ENCODE measurements at regions not wholly inside any gene's neighbourhood (a gene's known extent, or its start where the extent isn't known, plus 50 kb on each side); places are given as distances from the start of the nearest gene placed in this dataset.
"Not testable (repeated sequence)": the region's sequence is repeated elsewhere in the genome, so short reads cannot be mapped to it uniquely, and the experiment has no call there.

DNA sequence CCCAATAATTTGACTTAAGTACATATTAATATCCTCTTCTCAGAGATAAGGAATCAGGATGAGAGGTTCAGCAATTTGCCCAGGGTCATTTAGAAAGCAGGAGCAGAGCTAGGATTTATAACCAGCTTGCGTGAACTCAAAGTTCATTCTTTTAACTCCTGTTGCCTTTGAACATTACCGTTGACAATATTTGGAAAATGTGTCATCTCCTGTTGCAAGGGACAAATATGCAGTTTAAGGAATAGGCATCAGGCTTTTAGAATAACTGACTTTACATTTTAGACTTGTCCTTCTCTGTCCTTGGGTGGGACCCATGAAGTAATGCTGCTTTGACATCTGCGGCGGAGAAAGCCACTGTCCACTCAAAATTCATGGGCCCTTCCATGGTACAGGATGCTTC, 252.2 kb upstream of the RGMA start:
- no peak for DNase-seq (ENCODE audit: low spot score)
- TF ChIP-seq, protein P1, sequence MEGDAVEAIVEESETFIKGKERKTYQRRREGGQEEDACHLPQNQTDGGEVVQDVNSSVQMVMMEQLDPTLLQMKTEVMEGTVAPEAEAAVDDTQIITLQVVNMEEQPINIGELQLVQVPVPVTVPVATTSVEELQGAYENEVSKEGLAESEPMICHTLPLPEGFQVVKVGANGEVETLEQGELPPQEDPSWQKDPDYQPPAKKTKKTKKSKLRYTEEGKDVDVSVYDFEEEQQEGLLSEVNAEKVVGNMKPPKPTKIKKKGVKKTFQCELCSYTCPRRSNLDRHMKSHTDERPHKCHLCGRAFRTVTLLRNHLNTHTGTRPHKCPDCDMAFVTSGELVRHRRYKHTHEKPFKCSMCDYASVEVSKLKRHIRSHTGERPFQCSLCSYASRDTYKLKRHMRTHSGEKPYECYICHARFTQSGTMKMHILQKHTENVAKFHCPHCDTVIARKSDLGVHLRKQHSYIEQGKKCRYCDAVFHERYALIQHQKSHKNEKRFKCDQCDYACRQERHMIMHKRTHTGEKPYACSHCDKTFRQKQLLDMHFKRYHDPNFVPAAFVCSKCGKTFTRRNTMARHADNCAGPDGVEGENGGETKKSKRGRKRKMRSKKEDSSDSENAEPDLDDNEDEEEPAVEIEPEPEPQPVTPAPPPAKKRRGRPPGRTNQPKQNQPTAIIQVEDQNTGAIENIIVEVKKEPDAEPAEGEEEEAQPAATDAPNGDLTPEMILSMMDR (conservative IDR thresholded peaks at IDR 0.05; ENCODE audit: low read depth), result no peak
- CTCF ChIA-PET, result interaction anchor here (0.5 kb wide), 1 partner anchor 34 kb away, joined by 3 read pairs; no protein-coding TSS in a partner anchor
- POLR2A ChIA-PET (ENCODE audit: low non-redundant PET), result no interaction called here
- H3K27ac ChIP-seq, result no peak overlapping the region

DNA sequence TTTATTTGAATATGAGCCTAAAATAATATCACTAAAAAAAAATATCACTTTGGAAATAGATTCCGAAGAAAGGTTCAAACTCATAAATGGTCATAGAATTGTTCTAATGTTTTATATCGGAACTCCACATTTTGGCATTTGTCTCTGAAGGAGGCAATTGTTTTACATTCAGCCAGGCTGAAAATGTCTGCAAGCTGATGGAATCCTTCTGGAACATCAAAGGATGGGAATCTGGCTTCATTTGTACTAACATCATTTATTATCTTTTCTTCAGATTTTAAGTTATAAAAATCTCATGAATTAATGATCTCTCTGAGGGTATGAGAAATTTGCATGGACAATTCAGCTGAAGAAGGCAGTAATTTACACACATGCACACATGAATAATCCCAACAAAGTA, 251.4 kb upstream of the RGMA start:
- no peak for DNase-seq (ENCODE audit: low spot score)
- no peak overlapping the region for H3K27ac ChIP-seq
- ChIA-PET POLR2A (ENCODE audit: low non-redundant PET) (no interaction called here), CTCF (no interaction called here)
- TF ChIP-seq, protein P1 (conservative IDR thresholded peaks at IDR 0.05; ENCODE audit: low read depth), result no peak

DNA sequence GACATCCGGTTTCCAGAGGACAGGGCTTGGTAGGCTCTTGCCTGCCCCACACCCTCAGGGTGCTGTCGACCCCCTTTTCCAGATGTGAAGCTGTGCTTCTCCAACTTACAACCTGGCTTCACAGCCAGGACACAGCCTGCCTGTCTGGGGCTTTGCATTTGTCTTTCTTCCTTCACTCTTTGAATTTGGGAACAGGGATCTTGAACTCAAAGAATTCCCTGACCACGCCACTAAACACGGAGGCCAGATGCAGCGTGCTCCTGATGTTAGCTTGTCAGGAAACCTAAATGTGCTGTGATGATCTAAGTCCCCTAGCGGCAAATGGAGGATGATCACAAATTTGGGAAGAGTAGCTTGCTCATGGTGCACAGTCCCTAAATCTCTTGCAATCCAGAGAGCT, 244.8 kb upstream of the RGMA start:
- no peak overlapping the region for H3K27ac ChIP-seq
- ChIA-PET POLR2A (ENCODE audit: low non-redundant PET) (no interaction called here), CTCF (interaction anchor here (1.0 kb wide), 1 partner anchor 246 kb away, joined by 4 read pairs; no protein-coding TSS in a partner anchor)
- no peak for DNase-seq (ENCODE audit: low spot score)
- TF ChIP-seq, protein P1 (conservative IDR thresholded peaks at IDR 0.05; ENCODE audit: low read depth), result no peak

DNA sequence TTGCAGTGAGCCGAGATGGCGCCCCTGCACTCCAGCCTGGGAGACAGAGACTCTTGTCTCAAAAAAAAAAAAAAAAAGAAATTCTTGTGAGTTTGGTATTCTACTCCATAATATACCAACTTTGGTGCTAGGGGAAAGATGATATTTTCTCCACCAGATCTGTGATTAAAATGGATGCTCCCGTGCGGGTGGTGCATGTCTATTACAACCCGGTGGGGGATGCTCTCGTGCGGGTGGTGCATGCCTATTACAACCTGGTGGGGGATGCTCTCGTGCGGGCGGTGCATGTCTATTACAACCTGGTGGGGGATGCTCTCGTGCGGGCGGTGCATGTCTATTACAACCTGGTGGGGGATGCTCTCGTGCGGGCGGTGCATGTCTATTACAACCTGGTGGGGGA, 244.1 kb upstream of the RGMA start:
- DNase-seq (ENCODE audit: low spot score); POLR2A ChIA-PET (ENCODE audit: low non-redundant PET); CTCF ChIA-PET; H3K27ac ChIP-seq: not testable (repeated sequence)

DNA sequence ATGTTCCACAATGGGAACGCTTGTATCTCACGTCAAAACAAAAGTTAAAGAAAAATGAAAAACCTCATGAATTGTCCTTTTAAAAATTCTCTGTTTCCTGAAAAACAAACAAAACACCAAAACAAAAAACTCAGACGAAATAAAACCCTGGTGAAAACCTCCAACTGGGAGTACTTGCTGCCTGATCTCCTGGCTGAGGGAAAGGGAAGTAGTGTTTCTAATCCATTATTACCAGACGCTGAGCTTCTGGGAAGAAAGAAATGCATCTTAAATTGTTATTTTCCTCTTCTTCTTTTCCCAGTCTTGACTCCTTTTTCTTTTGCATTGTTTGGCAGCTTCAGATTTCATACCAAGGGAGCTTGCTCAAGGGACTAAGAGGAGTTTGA, 243.2 kb upstream of the RGMA start:
- TF ChIP-seq, protein P1 (conservative IDR thresholded peaks at IDR 0.05; ENCODE audit: low read depth), result no peak
- POLR2A ChIA-PET (ENCODE audit: low non-redundant PET), result no interaction called here
- H3K27ac ChIP-seq, result no peak overlapping the region
- CTCF ChIA-PET, result no interaction called here
- DNase-seq (ENCODE audit: low spot score), result no peak

DNA sequence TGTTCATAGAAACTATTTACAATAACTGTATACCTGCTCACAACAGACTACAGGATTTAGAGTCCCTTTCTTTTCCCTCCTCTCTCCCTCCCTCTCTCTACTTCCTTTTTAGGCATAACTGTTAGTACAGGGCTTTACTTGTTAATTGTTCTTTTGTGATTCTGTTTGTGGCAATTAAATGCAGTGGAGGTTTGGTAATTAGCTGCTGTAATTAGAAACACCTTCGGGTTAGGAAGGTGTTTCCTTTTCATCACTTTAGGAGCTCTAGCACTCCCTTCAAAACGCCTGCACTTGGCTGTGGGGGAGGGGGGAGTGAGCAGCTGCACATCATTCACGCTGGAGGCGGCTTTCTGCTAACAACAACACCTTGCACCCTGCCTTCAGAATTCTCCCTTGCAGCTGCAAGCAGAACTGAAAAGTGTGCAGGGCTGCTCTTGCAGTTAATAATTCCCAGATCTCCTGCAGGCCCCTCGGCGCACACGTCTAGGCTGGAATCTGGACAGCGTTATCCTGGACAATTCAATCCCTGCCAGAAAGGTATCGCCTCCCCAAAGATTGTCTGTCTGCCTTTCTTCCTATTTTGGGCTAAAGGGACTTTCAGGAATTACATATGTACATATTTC, 242.6 kb upstream of the RGMA start:
- no peak for DNase-seq (ENCODE audit: low spot score)
- TF ChIP-seq, protein P1 (conservative IDR thresholded peaks at IDR 0.05; ENCODE audit: low read depth), result no peak
- POLR2A ChIA-PET (ENCODE audit: low non-redundant PET), result no interaction called here
- H3K27ac ChIP-seq, result no peak overlapping the region
- CTCF ChIA-PET, result interaction anchor here (0.6 kb wide), 1 partner anchor 273 kb away, joined by 3 read pairs; no protein-coding TSS in a partner anchor

DNA sequence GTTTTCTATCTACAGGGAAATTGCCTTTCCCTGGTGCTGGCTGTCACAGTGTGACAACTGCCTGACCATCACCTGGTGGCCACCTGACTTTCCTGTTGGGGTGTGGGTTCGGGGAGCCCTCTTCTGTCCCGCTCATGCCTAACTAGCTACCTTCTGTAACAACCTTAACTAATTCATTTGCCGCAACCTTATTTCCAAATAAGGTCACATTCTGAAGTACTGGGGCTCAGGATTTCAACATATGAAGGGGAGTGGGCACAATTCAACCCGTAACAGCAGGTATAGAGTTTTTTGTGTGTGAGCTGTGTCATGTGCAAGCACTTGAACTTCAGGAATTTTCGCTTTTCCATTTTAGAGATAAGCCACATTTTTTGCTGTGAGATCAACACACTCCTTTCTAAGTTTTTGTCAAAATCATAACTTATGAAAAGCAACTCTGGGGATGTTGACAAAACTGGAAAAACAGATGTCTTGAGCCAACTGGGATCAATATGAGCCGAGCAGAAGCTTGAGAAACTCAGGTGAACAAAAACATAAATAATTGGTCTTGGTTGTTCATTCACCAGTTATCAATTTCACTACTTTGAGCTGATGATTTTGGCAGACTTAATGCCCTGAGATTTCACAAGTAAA, 242.0 kb upstream of the RGMA start:
- TF ChIP-seq, protein P1 (conservative IDR thresholded peaks at IDR 0.05; ENCODE audit: low read depth), result no peak
- H3K27ac ChIP-seq, result no peak overlapping the region
- ChIA-PET CTCF (interaction anchor here (0.6 kb wide), 1 partner anchor 274 kb away, joined by 3 read pairs; no protein-coding TSS in a partner anchor), POLR2A (ENCODE audit: low non-redundant PET) (no interaction called here)
- DNase-seq (ENCODE audit: low spot score), result no peak

Measured in RWPE1 (cell line).